HG03025 (cell line): ENCODE measurements at regions not wholly inside any gene's neighbourhood (a gene's known extent, or its start where the extent isn't known, plus 50 kb on each side); places are given as distances from the start of the nearest gene placed in this dataset.

ENCODE experiments used
- ATAC-seq: cut with Tn5 transposase; IDR thresholded peaks from one replicate; pipeline ENCODE4 v1.9.1; 2021; ENCODE audit warnings: mild to moderate bottlenecking, moderate library complexity; ENCODE audit not compliant: unreplicated experiment, low FRiP score

DNA sequence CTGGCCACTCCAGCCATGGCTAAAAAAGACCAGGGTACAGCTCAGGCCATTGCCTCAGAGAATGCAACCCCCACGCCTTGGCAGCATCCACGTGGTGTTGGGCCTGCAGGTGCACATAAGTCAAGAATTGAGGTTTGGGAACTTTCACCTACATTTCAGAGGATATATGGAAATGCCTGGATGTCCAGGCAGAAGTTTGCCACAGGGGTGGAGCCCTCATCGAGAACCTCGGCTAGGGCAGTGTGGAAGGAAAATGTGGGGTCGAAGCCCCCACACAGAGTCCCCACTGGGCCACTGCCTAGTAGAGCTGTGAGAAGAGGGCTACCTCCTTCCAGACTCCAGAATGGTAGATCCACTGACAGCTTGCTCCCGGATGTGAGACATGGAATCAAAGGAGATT lies 477.3 kb downstream of the LPIN1 start:
- ATAC-seq: no peak

DNA sequence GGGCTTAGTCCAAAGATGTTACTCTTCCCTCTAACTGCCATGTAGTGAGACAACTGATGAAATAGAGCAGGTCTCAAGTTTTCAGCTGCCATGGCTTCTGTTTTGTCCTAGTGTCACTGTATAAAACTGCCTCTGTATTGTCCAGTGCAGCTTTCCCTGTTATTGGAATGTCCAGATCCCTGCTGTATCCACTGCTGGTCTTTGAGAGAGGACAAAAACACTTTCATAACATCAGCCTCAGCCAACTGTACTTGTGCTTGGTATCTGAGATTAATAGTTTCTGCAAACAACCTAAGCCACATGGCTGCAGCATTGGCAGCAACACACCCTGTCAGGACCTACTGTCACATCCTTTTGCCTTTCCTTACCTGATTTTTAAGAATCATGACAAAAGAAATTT lies 480.2 kb downstream of the LPIN1 start:
- ATAC-seq: no peak

DNA sequence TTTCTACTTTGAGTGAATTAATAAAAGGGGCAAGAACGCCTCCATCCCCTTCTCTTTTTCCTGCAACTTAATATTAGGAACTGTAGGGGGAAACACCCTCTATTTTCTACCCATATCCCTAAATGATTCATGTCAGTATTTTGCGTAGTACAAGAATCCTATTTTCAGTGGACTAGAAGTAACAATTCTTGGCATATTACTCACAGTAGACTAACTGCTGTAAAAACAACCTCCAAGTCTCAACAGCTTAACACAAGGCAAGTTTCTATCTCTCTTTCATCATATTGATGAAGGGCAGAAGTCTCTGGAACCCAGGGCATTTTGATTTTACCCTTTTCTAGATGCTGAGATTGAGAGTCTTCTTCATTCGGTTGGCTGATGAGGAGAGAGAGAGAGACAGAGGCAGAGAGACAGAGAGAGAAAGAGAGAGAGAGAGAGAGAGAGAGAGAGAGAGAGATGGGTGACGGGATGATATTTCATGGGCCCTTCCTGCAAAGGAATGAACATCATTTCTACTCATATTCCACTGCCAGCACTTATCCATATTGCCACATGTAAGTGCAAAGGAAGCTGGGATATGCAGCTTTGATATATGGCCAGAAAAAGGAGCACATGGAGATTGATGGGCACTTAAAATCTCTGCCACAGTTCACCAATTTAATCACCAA lies 481.6 kb downstream of the LPIN1 start:
- no peak for ATAC-seq

DNA sequence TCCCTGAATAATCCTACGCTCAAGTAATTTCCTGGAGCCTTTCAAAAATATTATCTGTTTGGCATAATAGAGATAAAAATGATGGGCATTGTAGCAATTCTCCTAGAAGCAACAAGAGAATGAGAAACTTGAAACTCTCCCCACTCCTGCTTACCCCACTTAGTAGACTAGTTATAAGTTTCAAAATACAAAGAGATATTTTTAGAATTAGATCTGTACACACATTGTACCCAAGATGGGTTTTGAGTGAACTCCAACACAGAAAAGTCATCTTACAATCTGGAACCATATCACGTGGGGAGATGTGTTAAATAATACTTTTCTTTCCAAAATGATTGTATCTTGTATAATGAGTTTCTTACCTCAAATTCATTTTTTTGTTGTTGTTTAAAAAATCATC lies 484.9 kb downstream of the LPIN1 start:
- ATAC-seq: no peak

GRCh38 chr2:12232876-12233275 lies 483.9 kb upstream of the TRIB2 start:
- no peak for ATAC-seq

- no peak for ATAC-seq
Measured at GRCh38 chr2:12236136-12236844, 480.4 kb upstream of the TRIB2 start.

GRCh38 chr2:12240206-12240605 lies 476.5 kb upstream of the TRIB2 start:
- ATAC-seq: no peak

GRCh38 chr2:12243381-12243780 lies 473.4 kb upstream of the TRIB2 start:
- no peak for ATAC-seq

DNA sequence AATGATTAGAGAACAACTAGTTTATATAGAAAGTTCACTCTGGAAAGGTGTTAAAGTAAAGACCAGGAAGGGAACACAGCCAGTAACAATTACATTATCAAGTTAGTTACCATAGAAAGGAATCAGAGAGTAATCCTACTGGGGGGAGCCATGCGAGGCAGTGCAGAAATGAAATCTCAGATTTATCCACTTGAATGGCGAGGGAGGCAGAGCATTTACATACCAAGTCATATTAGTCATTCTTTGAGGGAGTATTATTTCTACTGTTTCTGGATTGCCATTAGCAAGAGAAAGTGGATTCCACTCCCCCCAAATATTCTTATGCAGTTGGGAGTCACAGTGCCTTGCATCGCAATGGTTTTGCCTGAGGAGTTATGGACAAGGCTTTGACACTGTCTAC lies 472.7 kb upstream of the TRIB2 start:
- ATAC-seq: no peak

DNA sequence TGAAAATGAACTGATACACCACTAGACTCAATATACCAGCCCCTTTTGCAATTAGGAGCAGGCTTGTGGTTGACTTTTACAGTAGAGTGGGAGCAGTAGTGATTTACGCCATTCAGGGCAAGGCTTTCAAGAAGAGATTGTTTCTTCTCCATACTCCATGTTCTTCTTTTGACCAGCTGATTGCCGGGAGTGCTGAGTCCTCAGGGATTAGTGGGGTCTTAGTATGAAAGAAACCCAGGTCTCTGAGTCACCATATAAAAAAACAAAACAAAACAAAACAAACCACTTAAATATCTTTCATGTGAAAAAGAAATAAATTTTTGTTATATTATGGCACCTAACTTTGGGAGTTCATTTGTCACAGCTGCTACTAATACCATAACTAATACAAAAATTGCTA lies 465.6 kb upstream of the TRIB2 start:
- ATAC-seq: no peak

DNA sequence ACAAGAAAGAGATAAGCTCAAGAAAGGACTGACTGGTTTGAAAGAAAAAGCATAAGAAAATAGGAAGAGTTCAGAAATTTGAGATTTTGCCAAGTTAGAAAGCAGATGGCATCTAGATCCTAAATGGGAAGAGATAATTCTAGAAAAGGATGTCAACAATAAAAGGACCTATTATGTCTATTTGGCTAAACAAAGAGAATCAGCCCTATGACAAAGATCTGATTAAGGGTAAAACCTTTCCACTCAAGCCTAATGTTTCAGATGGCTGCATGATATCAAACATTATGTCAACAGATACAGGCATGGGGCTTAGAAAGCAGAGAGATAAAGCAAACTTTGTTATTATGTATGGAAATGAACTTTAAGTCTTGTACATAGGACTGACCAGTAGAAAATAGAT lies 465.0 kb upstream of the TRIB2 start:
- ATAC-seq: no peak

- no peak for ATAC-seq
Measured at GRCh38 chr2:12253167-12253778, 463.5 kb upstream of the TRIB2 start.

- ATAC-seq: no peak
Measured at GRCh38 chr2:12254280-12254860, 462.4 kb upstream of the TRIB2 start.

- no peak for ATAC-seq
Measured at GRCh38 chr2:12256206-12256605, 460.5 kb upstream of the TRIB2 start.

- no peak for ATAC-seq
Measured at GRCh38 chr2:12257476-12257875, 459.3 kb upstream of the TRIB2 start.

DNA sequence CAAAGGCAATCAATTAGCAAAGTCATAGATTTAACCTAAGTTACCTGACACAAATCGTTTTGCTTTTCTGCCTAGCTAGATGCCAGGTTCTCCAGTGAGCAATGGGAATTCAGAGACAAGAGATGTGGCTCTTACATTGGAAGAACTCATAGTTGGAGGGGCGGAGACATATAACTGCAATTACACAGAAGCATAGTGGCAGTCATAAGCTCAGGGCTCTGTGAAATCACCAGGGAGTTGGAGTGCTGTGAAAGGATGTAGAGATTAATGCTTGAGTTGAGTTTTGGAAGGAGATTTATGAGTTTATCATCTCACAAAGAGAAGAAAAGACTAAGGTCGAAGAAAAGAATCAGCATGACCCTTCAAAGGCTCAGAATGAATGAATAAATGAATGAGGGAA lies 457.2 kb upstream of the TRIB2 start:
- ATAC-seq: no peak

- ATAC-seq: no peak
Measured at GRCh38 chr2:12261986-12262680, 454.6 kb upstream of the TRIB2 start.

DNA sequence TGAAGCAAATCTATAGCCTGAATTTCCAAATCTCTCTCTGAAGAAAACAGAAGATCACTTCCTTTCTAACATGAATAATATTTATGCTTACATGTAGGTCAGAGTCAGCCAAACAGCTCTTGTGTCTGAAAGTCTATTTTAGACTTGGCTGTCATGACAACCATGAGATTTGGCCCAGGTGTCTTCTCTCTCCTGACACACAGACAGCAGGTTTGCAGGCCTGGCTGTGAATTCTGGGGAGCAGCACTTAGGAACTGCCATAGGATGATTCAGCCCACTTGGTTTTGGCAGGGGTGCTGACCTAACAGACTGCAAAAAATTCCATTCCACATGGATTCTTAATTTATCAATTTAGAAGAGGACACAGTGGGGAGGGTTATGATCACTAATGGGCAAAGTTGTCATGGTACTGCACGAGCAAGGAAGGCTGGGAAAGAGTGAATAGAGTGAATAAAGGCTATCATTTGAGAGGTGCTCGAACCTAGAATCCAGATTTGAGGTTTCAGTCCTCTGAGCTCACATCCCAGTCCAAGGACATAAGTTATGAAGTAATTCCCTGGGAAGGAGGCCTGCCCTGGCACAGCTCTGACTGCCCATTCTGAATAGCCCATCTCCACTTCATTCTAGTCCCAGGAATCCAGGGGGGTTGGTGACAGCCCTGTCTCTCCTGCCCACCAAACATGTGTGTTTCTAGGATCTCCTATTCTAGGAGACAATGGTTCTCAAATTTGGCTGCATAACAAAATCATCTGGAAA lies 453.9 kb upstream of the TRIB2 start:
- ATAC-seq: no peak

DNA sequence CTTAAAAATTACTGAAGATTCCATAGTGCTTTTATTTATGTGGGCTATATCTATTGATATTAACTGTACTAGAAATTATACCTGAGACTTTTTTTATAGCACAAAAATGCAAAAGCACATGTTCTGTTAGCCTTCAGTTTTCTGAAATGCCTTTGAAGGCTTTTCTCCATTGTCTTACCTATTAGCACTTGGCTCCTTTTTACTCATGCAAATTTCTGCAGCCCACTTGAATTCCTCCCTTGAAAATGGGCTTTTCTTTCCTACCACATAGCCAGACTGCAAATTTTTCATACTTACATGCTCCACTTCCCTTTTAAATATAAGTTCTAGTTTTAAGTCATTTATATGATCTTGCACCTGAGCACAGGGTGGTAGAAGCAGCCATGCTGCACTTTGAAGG lies 453.0 kb upstream of the TRIB2 start:
- ATAC-seq: no peak

- ATAC-seq: no peak
Measured at GRCh38 chr2:12264146-12264545, 452.6 kb upstream of the TRIB2 start.
